RKO (cell line): ENCODE measurements at regions not wholly inside any gene's neighbourhood (a gene's known extent, or its start where the extent isn't known, plus 50 kb on each side); places are given as distances from the start of the nearest gene placed in this dataset.

Source experiments
- DNase-seq: peaks from one replicate; pipeline ENCODE4 v3.0.0-alpha.2; 2016; ENCODE audit warnings: low spot score

GRCh38 chr16:85376292-85377095, 236.6 kb upstream of the GSE1 start:
- no peak for DNase-seq

GRCh38 chr16:85377388-85378144, 235.6 kb upstream of the GSE1 start:
- no peak for DNase-seq

- DNase-seq: no peak
Observed at GRCh38 chr16:85378145-85379040, 234.7 kb upstream of the GSE1 start.

- no peak for DNase-seq
Observed at GRCh38 chr16:85379041-85380001, 233.8 kb upstream of the GSE1 start.

- DNase-seq: no peak
Observed at GRCh38 chr16:85380002-85380395, 233.1 kb upstream of the GSE1 start.

GRCh38 chr16:85380905-85381737, 232.0 kb upstream of the GSE1 start:
- no peak for DNase-seq

- no peak for DNase-seq
Observed at GRCh38 chr16:85381738-85382592, 231.2 kb upstream of the GSE1 start.

GRCh38 chr16:85382717-85383118, 230.4 kb upstream of the GSE1 start:
- DNase-seq: no peak

GRCh38 chr16:85383836-85384832, 229.0 kb upstream of the GSE1 start:
- DNase-seq: no peak

GRCh38 chr16:85384833-85385462, 228.2 kb upstream of the GSE1 start:
- DNase-seq: no peak

GRCh38 chr16:85385463-85386331, 227.4 kb upstream of the GSE1 start:
- DNase-seq: no peak

- DNase-seq: no peak
Observed at GRCh38 chr16:85386467-85387170, 226.5 kb upstream of the GSE1 start.

GRCh38 chr16:85387171-85387507, 226.0 kb upstream of the GSE1 start:
- no peak for DNase-seq

- no peak for DNase-seq
Observed at GRCh38 chr16:85387731-85388295, 225.3 kb upstream of the GSE1 start.

GRCh38 chr16:85389679-85390470, 223.2 kb upstream of the GSE1 start:
- DNase-seq: no peak
